ENCODE measurements at regions not wholly inside any gene's neighbourhood (a gene's known extent, or its start where the extent isn't known, plus 50 kb on each side); places are given as distances from the start of the nearest gene placed in this dataset.

DNA sequence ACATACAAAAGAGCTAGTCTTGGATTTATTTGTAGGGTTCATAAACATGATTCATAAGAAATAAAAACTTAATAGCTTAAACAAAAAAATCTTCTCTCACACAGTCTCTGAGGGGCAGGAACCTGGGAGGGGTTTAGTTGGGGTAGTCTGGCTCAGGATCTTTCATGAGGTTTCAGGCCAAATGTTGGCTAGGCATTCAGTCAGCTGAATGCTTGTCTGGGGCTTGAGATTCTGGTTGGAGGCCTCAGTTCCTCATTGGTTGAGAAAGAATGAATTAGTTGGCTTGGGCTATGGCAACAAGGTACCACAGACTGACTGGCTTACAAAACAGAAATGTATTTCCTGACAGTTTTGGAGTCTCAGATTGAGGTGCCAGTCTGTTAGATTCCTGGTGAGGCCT is 74.3 kb downstream of the ANKRD7 start:
- TF ChIP-seq POLR2A (IDR thresholded peaks at IDR 0.05) (no peak), EP300 (IDR thresholded peaks at IDR 0.05) (no peak), POLR2AphosphoS5 (IDR thresholded peaks at IDR 0.05) (no peak)
- TF ChIP-seq, protein P1, sequence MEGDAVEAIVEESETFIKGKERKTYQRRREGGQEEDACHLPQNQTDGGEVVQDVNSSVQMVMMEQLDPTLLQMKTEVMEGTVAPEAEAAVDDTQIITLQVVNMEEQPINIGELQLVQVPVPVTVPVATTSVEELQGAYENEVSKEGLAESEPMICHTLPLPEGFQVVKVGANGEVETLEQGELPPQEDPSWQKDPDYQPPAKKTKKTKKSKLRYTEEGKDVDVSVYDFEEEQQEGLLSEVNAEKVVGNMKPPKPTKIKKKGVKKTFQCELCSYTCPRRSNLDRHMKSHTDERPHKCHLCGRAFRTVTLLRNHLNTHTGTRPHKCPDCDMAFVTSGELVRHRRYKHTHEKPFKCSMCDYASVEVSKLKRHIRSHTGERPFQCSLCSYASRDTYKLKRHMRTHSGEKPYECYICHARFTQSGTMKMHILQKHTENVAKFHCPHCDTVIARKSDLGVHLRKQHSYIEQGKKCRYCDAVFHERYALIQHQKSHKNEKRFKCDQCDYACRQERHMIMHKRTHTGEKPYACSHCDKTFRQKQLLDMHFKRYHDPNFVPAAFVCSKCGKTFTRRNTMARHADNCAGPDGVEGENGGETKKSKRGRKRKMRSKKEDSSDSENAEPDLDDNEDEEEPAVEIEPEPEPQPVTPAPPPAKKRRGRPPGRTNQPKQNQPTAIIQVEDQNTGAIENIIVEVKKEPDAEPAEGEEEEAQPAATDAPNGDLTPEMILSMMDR (IDR thresholded peaks at IDR 0.05): no peak
- H3K27me3 ChIP-seq: no peaks in the 10 kb centered on the region
- no peaks in the 10 kb centered on the region for H3K9me3 ChIP-seq
- no peaks in the 10 kb centered on the region for H3K36me3 ChIP-seq
- no peak for DNase-seq (ENCODE audit: low spot score in 2 of 2)
- no peaks in the 10 kb centered on the region for H3K4me1 ChIP-seq
- H3K27ac ChIP-seq: no peak overlapping the region
- H3K4me3 ChIP-seq: no peak overlapping the region

DNA sequence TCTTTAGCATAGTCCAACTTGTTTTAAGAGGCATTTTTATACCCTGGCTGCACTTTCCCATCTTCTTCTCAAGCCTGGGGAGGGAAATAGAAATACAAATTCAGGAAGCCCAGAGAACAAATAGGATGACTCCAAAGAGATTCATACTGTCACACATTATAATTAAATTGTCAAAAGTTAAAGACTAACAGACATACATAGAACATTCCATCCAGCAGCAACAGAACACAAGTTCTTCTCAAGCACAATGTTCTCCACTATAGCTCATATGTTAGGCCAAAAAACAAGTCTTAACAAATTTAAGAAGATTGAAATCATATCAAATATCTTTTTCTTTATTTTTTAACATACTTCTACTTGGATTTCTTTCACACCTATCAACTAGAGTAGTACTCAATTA is 75.7 kb downstream of the ANKRD7 start:
- H3K4me1 ChIP-seq: no peaks in the 10 kb centered on the region
- no peak for TF ChIP-seq POLR2AphosphoS5 (IDR thresholded peaks at IDR 0.05)
- TF ChIP-seq, protein P1 (IDR thresholded peaks at IDR 0.05): no peak
- TF ChIP-seq EP300 (IDR thresholded peaks at IDR 0.05): no peak
- no peak for TF ChIP-seq POLR2A (IDR thresholded peaks at IDR 0.05)
- H3K27me3 ChIP-seq: no peaks in the 10 kb centered on the region
- H3K4me3 ChIP-seq: no peak overlapping the region
- no peaks in the 10 kb centered on the region for H3K9me3 ChIP-seq
- H3K36me3 ChIP-seq: no peaks in the 10 kb centered on the region
- DNase-seq (ENCODE audit: low spot score in 2 of 2): no peak
- H3K27ac ChIP-seq: no peak overlapping the region

DNA sequence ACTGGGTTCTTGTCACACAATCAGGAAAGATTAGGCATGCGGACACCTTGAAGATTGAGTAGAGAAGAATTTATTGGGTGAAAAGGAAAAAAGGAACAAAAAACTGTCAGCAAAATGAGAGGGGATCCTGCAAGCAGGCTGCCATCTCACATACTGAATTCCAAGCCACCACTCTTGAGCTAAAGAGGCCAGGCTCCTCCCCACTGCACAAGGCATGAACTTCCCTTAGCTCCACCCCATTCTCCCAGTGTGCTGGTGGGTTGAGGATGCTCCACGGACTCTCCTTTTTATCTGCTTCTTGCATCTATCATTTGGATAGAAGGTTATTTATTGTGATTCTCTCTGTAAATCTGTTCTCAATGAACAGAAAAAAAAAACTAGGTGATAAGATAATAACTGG is 79.6 kb downstream of the ANKRD7 start:
- TF ChIP-seq POLR2AphosphoS5 (IDR thresholded peaks at IDR 0.05): no peak
- no peak for TF ChIP-seq EP300 (IDR thresholded peaks at IDR 0.05)
- TF ChIP-seq, protein P1 (IDR thresholded peaks at IDR 0.05): no peak
- no peak for TF ChIP-seq POLR2A (IDR thresholded peaks at IDR 0.05)
- Histone ChIP-seq H3K36me3 (no peaks in the 10 kb centered on the region), H3K4me3 (no peak overlapping the region), H3K27me3 (no peaks in the 10 kb centered on the region), H3K4me1 (no peaks in the 10 kb centered on the region), H3K27ac (no peak overlapping the region), H3K9me3 (peaks cover 3% of the 10 kb centered on the region)
- no peak for DNase-seq (ENCODE audit: low spot score in 2 of 2)
- WGBS: 62% methylated on average over 2 of the region's 2 CpGs

DNA sequence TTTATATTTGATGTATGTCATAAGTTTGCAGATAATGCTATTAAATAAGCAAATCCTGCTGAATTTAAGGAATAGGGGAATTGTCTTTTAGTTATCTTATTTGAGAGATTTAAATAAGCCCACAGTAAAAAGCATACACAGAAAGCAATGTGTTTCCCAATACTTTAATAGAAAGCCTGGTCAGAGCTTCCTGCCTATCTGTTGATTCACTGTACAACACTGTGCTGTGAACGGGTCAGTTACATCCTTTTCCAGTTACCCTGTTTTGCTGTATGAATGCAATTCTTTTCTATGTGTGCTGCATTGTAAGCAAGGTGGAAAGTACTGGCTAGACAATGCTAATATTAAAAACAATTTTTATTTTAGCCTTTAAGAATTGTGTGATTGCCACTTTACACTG is 81.2 kb downstream of the ANKRD7 start:
- 9% methylated on average over 1 of the region's 1 CpG for WGBS
- no peak for DNase-seq (ENCODE audit: low spot score in 2 of 2)

DNA sequence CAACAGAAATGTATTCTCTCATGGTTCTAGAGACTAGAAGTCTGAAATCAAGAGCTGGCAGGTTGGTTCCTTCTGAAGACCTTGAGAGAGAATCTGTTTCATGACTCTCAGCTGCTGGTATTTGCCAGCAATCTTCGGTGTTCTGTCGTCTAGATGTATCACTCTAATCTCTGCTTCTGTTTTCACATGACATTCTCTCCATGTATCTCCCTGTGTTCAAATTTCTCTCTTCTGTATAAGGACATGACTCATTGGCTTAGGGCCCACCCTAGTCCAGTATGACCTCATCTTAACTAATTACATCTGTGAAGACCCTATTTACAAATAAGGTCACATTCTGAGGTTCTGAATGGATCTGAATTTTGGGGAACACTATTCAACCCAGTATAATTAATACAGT is 82.3 kb downstream of the ANKRD7 start:
- TF ChIP-seq, protein P1 (IDR thresholded peaks at IDR 0.05): no peak
- TF ChIP-seq EP300 (IDR thresholded peaks at IDR 0.05): no peak
- no peak for TF ChIP-seq POLR2A (IDR thresholded peaks at IDR 0.05)
- TF ChIP-seq POLR2AphosphoS5 (IDR thresholded peaks at IDR 0.05): no peak
- no peak for DNase-seq (ENCODE audit: low spot score in 2 of 2)
- Histone ChIP-seq H3K4me3 (no peak overlapping the region), H3K9me3 (peaks cover 3% of the 10 kb centered on the region), H3K4me1 (no peaks in the 10 kb centered on the region), H3K27me3 (no peaks in the 10 kb centered on the region), H3K36me3 (no peaks in the 10 kb centered on the region), H3K27ac (no peak overlapping the region)
- WGBS: 75% methylated on average over 2 of the region's 2 CpGs

More for the DNA sequence above, 81.2 kb downstream of the ANKRD7 start:
- Histone ChIP-seq H3K4me3 (no peak overlapping the region), H3K36me3 (no peaks in the 10 kb centered on the region), H3K27ac (no peak overlapping the region), H3K9me3 (peaks cover 3% of the 10 kb centered on the region), H3K4me1 (no peaks in the 10 kb centered on the region), H3K27me3 (no peaks in the 10 kb centered on the region)
- TF ChIP-seq EP300 (IDR thresholded peaks at IDR 0.05) (no peak), POLR2AphosphoS5 (IDR thresholded peaks at IDR 0.05) (no peak), POLR2A (IDR thresholded peaks at IDR 0.05) (no peak)
- TF ChIP-seq, protein P1 (IDR thresholded peaks at IDR 0.05): no peak
